GM12878 (cell line): ENCODE measurements at regions not wholly inside any gene's neighbourhood (a gene's known extent, or its start where the extent isn't known, plus 50 kb on each side); places are given as distances from the start of the nearest gene placed in this dataset.
A peak's percentile ranks its signal among the peaks of the same experiment; 100 is the strongest.

Experiments
- BHLHE40 ChIP-seq, 2 experiments: fragments of 450-650 bp in 1 of 2; IDR thresholded peaks; 2 replicates each; pipeline ENCODE4 v1.6.1; 2011 to 2017; ENCODE audit warnings: low read depth in 2 of 2, borderline replicate concordance in 1 of 2, improper control_type of control experiment in 1 of 2, low read length in 1 of 2, mild to moderate bottlenecking in 1 of 2
- BMI1 ChIP-seq: fragments of 450-650 bp; IDR thresholded peaks from 2 replicates; pipeline ENCODE4 v1.6.1; 2016; ENCODE audit warnings: mild to moderate bottlenecking, moderate library complexity, borderline replicate concordance
- CBFB ChIP-seq: IDR thresholded peaks from 2 replicates; pipeline ENCODE4 v1.6.1; 2016; ENCODE audit warnings: antibody characterized with exemption, low read depth
- CBX5 ChIP-seq: sonication (generic); IDR thresholded peaks from 2 replicates; pipeline ENCODE4 v1.6.1; 2016; ENCODE audit warnings: low read depth, moderate library complexity, mild to moderate bottlenecking, inconsistent platforms
- GABPA ChIP-seq: IDR thresholded peaks from 2 replicates; pipeline ENCODE4 v1.6.1; 2014; ENCODE audit warnings: antibody characterized with exemption, low read depth, mild to moderate bottlenecking, inconsistent platforms
- IRF3 ChIP-seq: fragments of 450-650 bp; IDR thresholded peaks from 2 replicates; pipeline ENCODE4 v1.6.1; 2014; ENCODE audit warnings: mild to moderate bottlenecking
- IRF4 ChIP-seq: IDR thresholded peaks from 2 replicates; pipeline ENCODE4 v1.6.1; 2011; ENCODE audit warnings: low read depth, low read length
- MEF2A ChIP-seq: IDR thresholded peaks from 2 replicates; pipeline ENCODE4 v1.6.1; 2011; ENCODE audit warnings: low read depth, mild to moderate bottlenecking, low read length, moderate library complexity; ENCODE audit not compliant: insufficient read depth
- MTA2 ChIP-seq: fragments of 450-650 bp; IDR thresholded peaks from 2 replicates; pipeline ENCODE4 v1.6.1; 2016; ENCODE audit warnings: low read depth, mild to moderate bottlenecking, moderate library complexity
- NFYB ChIP-seq: IDR thresholded peaks from 2 replicates; pipeline ENCODE4 v1.6.1; 2011; ENCODE audit warnings: low read depth, mild to moderate bottlenecking, low read length, improper control_type of control experiment, moderate library complexity; ENCODE audit not compliant: insufficient read depth
- PBX3 ChIP-seq: IDR thresholded peaks from 2 replicates; pipeline ENCODE4 v1.6.1; 2011; ENCODE audit warnings: mild to moderate bottlenecking, low read depth, low read length, moderate library complexity; ENCODE audit not compliant: insufficient replicate concordance
- POLR2AphosphoS5 ChIP-seq: IDR thresholded peaks from 2 replicates; pipeline ENCODE4 v1.6.1; 2011; ENCODE audit warnings: mild to moderate bottlenecking, low read length, inconsistent platforms
- RAD51 ChIP-seq: fragments of 450-650 bp; IDR thresholded peaks from 2 replicates; pipeline ENCODE4 v1.6.1; 2016; ENCODE audit warnings: moderate library complexity, mild to moderate bottlenecking, inconsistent platforms
- SKIL ChIP-seq: fragments of 450-650 bp; IDR thresholded peaks from 2 replicates; pipeline ENCODE4 v1.6.1; 2017; ENCODE audit warnings: mild to moderate bottlenecking, low read depth, inconsistent platforms; ENCODE audit not compliant: poor library complexity, severe bottlenecking
- SRF ChIP-seq, 2 experiments: IDR thresholded peaks; 2 replicates each; pipeline ENCODE4 v1.6.1; 2011; ENCODE audit warnings: low read depth in 2 of 2, low read length in 2 of 2, mild to moderate bottlenecking in 1 of 2, moderate library complexity in 1 of 2
- TCF7 ChIP-seq: IDR thresholded peaks from 2 replicates; pipeline ENCODE4 v1.6.1; 2014; ENCODE audit warnings: antibody characterized with exemption, borderline replicate concordance
- USF1 ChIP-seq: IDR thresholded peaks from 2 replicates; pipeline ENCODE4 v1.6.1; 2011; ENCODE audit warnings: borderline replicate concordance, low read depth, mild to moderate bottlenecking, moderate library complexity, mixed read lengths, low read length; ENCODE audit not compliant: insufficient read depth; ENCODE audit errors: extremely low read length
- YBX1 ChIP-seq: fragments of 450-650 bp; IDR thresholded peaks from 2 replicates; pipeline ENCODE4 v1.6.1; 2016; ENCODE audit warnings: antibody characterized with exemption
- ZNF274 ChIP-seq: IDR thresholded peaks from one replicate; pipeline ENCODE4 v1.8.0; 2011; ENCODE audit not compliant: insufficient read length, insufficient read depth
- ZNF687 ChIP-seq: fragments of 450-650 bp; IDR thresholded peaks from 2 replicates; pipeline ENCODE4 v1.6.1; 2017; ENCODE audit warnings: mild to moderate bottlenecking, moderate library complexity

GRCh38 chr12:11580125-11580751 is 69.2 kb upstream of the ETV6 start (continued):
- no peak for TF ChIP-seq SKIL
- TF ChIP-seq USF1 = no peak
- no peak for TF ChIP-seq PBX3
- no peak for TF ChIP-seq ZNF274
- TF ChIP-seq BHLHE40 (IDR thresholded peaks at IDR 0.05; ENCODE audit: borderline replicate concordance in 1 of 2, low read depth in 2 of 2, low read length in 1 of 2) = peak in 1 of 2 experiments; percentile 26; a peak in 1 of 4 replicates
- peak; percentile 72 for TF ChIP-seq MTA2
- TF ChIP-seq RAD51 = no peak
- TF ChIP-seq IRF3 = no peak
- no peak for TF ChIP-seq MEF2A
- TF ChIP-seq SRF (IDR thresholded peaks at IDR 0.05; ENCODE audit: low read depth in 2 of 2, low read length in 2 of 2) = peak in 1 of 2 experiments; percentile 80; a peak in 2 of 4 replicates
- TF ChIP-seq BMI1 = no peak; the same call in 1 of the 2 replicates
- 0 out of 2 replicates have a peak, but pooled peaks have one; percentile 53 for TF ChIP-seq CBFB
- peak; percentile 85 for TF ChIP-seq IRF4
- peak; percentile 57 for TF ChIP-seq POLR2AphosphoS5
- no peak for TF ChIP-seq NFYB
- no peak for TF ChIP-seq TCF7
- no peak for TF ChIP-seq YBX1
- TF ChIP-seq ZNF687 = peak; percentile 60
- 0 out of 2 replicates have a peak, but pooled peaks have one; percentile 32 for TF ChIP-seq GABPA
- no peak for TF ChIP-seq CBX5
